ENCODE measurements at regions not wholly inside any gene's neighbourhood (a gene's known extent, or its start where the extent isn't known, plus 50 kb on each side); places are given as distances from the start of the nearest gene placed in this dataset.
"Not testable (repeated sequence)": the region's sequence is repeated elsewhere in the genome, so short reads cannot be mapped to it uniquely, and the experiment has no call there.

- DNase-seq (ENCODE audit: low spot score): no peak
- intact Hi-C loops (cut with DNase I): no loop called here
Observed at GRCh38 chr2:149732001-149732685, 144.6 kb upstream of the MMADHC start.

GRCh38 chr2:149731079-149731478, 143.5 kb upstream of the MMADHC start:
- intact Hi-C loops (cut with DNase I): no loop called here
- DNase-seq (ENCODE audit: low spot score): no peak

- no peak for DNase-seq (ENCODE audit: low spot score)
- intact Hi-C loops (cut with DNase I): no loop called here
Observed at GRCh38 chr2:149729586-149729985, 142.0 kb upstream of the MMADHC start.

GRCh38 chr2:149727927-149728326, 140.4 kb upstream of the MMADHC start:
- intact Hi-C loops (cut with DNase I): no loop called here
- no peak for DNase-seq (ENCODE audit: low spot score)

- no peak for DNase-seq (ENCODE audit: low spot score)
- intact Hi-C loops (cut with DNase I): no loop called here
Observed at GRCh38 chr2:149725234-149725633, 137.7 kb upstream of the MMADHC start.

GRCh38 chr2:149724091-149724490, 136.5 kb upstream of the MMADHC start:
- intact Hi-C loops (cut with DNase I): no loop called here
- no peak for DNase-seq (ENCODE audit: low spot score)

GRCh38 chr2:149720615-149721014, 133.0 kb upstream of the MMADHC start:
- DNase-seq (ENCODE audit: low spot score): no peak
- intact Hi-C loops (cut with DNase I): no loop called here

GRCh38 chr2:149719695-149720094, 132.1 kb upstream of the MMADHC start:
- DNase-seq (ENCODE audit: low spot score): no peak
- intact Hi-C loops (cut with DNase I): no loop called here

GRCh38 chr2:149716687-149717086, 129.1 kb upstream of the MMADHC start:
- intact Hi-C loops (cut with DNase I): no loop called here

GRCh38 chr2:149715894-149716293, 128.3 kb upstream of the MMADHC start:
- intact Hi-C loops (cut with DNase I): no loop called here
- no peak for DNase-seq (ENCODE audit: low spot score)

More at GRCh38 chr2:149716687-149717086, 129.1 kb upstream of the MMADHC start:
- DNase-seq (ENCODE audit: low spot score): no peak

GRCh38 chr2:149715005-149715592, 127.5 kb upstream of the MMADHC start:
- intact Hi-C loops (cut with DNase I): no loop called here
- DNase-seq (ENCODE audit: low spot score): no peak

- intact Hi-C loops (cut with DNase I): no loop called here
- no peak for DNase-seq (ENCODE audit: low spot score)
Observed at GRCh38 chr2:149709496-149710263, 122.1 kb upstream of the MMADHC start.

GRCh38 chr2:149703281-149703680, 115.7 kb upstream of the MMADHC start:
- intact Hi-C loops (cut with DNase I): no loop called here
- DNase-seq (ENCODE audit: low spot score): no peak

GRCh38 chr2:149702571-149702970, 115.0 kb upstream of the MMADHC start:
- no peak for DNase-seq (ENCODE audit: low spot score)
- intact Hi-C loops (cut with DNase I): no loop called here

GRCh38 chr2:149701241-149701640, 113.7 kb upstream of the MMADHC start:
- intact Hi-C loops (cut with DNase I): no loop called here
- DNase-seq (ENCODE audit: low spot score): no peak

- DNase-seq (ENCODE audit: low spot score): no peak
- intact Hi-C loops (cut with DNase I): no loop called here
Observed at GRCh38 chr2:149692961-149693396, 105.4 kb upstream of the MMADHC start.

GRCh38 chr2:149690825-149691224, 103.2 kb upstream of the MMADHC start:
- no peak for DNase-seq (ENCODE audit: low spot score)
- intact Hi-C loops (cut with DNase I): no loop called here

- intact Hi-C loops (cut with DNase I): no loop called here
- no peak for DNase-seq (ENCODE audit: low spot score)
Observed at GRCh38 chr2:149687052-149687427, 99.5 kb upstream of the MMADHC start.

- intact Hi-C loops (cut with DNase I): no loop called here
- DNase-seq (ENCODE audit: low spot score): no peak
Observed at GRCh38 chr2:149686136-149687051, 98.8 kb upstream of the MMADHC start.

- DNase-seq (ENCODE audit: low spot score); intact Hi-C loops (cut with DNase I): not testable (repeated sequence)
Observed at GRCh38 chr2:149685401-149685800, 97.8 kb upstream of the MMADHC start.
